AG09319 (cell line): ENCODE measurements at regions not wholly inside any gene's neighbourhood (a gene's known extent, or its start where the extent isn't known, plus 50 kb on each side); places are given as distances from the start of the nearest gene placed in this dataset.
"Not testable (repeated sequence)": the region's sequence is repeated elsewhere in the genome, so short reads cannot be mapped to it uniquely, and the experiment has no call there.

ENCODE experiments used
- DNase-seq: peaks from one replicate; pipeline ENCODE4 v3.0.0-alpha.2; 2010; ENCODE audit warnings: low read depth; ENCODE audit errors: extremely low read depth
- CTCF ChIP-seq: IDR thresholded peaks from 2 replicates; pipeline ENCODE4 v1.5.1; 2011; ENCODE audit warnings: low read depth, mild to moderate bottlenecking, inconsistent platforms, low read length, moderate library complexity

- TF ChIP-seq CTCF: no peak
- no peak for DNase-seq
These were observed 384.1 kb upstream of the KIAA1217 start for GRCh38 chr10:23824822-23825221.

- no peak for DNase-seq
- TF ChIP-seq CTCF: no peak
These were observed 382.5 kb upstream of the KIAA1217 start for GRCh38 chr10:23826421-23826820.

- no peak for DNase-seq
- TF ChIP-seq CTCF: no peak
These were observed 379.4 kb upstream of the KIAA1217 start for GRCh38 chr10:23829556-23829955.

DNA sequence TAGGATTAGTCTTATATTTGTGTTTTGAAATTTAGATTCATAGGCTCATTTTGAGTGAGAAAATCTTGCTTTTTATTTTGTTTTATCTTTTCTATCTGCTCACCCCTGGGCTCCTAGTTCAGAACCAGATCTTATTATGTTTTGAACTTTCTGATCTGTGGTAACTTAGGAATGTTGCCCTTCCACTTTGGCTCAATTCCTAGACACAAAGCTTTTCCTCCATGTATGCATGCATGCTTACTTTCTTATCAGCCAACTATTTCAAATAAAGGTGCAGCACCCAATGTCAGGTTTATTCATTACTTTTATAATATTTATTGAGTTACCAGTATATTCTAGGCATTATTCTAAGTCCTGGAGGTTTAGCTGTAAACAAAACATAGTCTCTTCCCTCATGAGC is 374.8 kb upstream of the KIAA1217 start:
- DNase-seq: no peak
- no peak for TF ChIP-seq CTCF

- TF ChIP-seq CTCF: no peak
- no peak for DNase-seq
These were observed 358.3 kb upstream of the KIAA1217 start for GRCh38 chr10:23850631-23851030.

GRCh38 chr10:23859598-23859997 is 349.3 kb upstream of the KIAA1217 start:
- DNase-seq: no peak
- no peak for TF ChIP-seq CTCF

GRCh38 chr10:23864631-23865147 is 344.2 kb upstream of the KIAA1217 start:
- DNase-seq: no peak
- no peak for TF ChIP-seq CTCF

DNA sequence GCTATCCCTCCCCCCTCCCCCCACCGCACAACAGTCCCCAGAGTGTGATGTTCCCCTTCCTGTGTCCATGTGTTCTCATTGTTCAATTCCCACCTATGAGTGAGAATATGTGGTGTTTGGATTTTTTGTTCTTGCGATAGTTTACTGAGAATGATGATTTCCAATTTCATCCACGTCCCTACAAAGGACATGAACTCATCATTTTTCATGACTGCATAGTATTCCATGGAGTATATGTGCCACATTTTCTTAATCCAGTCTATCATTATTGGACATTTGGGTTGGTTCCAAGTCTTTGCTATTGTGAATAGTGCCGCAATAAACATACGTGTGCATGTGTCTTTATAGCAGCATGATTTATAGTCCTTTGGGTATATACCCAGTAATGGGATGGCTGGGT is 342.0 kb upstream of the KIAA1217 start:
- not testable (repeated sequence) for DNase-seq
